ENCODE measurements at regions not wholly inside any gene's neighbourhood (a gene's known extent, or its start where the extent isn't known, plus 50 kb on each side); places are given as distances from the start of the nearest gene placed in this dataset.
"Not testable (repeated sequence)": the region's sequence is repeated elsewhere in the genome, so short reads cannot be mapped to it uniquely, and the experiment has no call there.

- TF ChIP-seq, protein P1, sequence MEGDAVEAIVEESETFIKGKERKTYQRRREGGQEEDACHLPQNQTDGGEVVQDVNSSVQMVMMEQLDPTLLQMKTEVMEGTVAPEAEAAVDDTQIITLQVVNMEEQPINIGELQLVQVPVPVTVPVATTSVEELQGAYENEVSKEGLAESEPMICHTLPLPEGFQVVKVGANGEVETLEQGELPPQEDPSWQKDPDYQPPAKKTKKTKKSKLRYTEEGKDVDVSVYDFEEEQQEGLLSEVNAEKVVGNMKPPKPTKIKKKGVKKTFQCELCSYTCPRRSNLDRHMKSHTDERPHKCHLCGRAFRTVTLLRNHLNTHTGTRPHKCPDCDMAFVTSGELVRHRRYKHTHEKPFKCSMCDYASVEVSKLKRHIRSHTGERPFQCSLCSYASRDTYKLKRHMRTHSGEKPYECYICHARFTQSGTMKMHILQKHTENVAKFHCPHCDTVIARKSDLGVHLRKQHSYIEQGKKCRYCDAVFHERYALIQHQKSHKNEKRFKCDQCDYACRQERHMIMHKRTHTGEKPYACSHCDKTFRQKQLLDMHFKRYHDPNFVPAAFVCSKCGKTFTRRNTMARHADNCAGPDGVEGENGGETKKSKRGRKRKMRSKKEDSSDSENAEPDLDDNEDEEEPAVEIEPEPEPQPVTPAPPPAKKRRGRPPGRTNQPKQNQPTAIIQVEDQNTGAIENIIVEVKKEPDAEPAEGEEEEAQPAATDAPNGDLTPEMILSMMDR (IDR thresholded peaks at IDR 0.05; ENCODE audit: insufficient read depth, low read depth, low read length) = no peak
- DNase-seq (ENCODE audit: low read depth) = no peak
- H3K4me3 ChIP-seq (ENCODE audit: low read depth, low read length) = no peak overlapping the region
These were observed 299.1 kb downstream of the DMAC1 start for GRCh38 chr9:7500521-7500920.

GRCh38 chr9:7491641-7492040 lies 307.9 kb downstream of the DMAC1 start:
- H3K4me3 ChIP-seq (ENCODE audit: low read depth, low read length) = no peak overlapping the region
- TF ChIP-seq, protein P1 (IDR thresholded peaks at IDR 0.05; ENCODE audit: insufficient read depth, low read depth, low read length) = no peak
- no peak for DNase-seq (ENCODE audit: low read depth)

- H3K4me3 ChIP-seq (ENCODE audit: low read depth, low read length) = no peak overlapping the region
- no peak for DNase-seq (ENCODE audit: low read depth)
- TF ChIP-seq, protein P1 (IDR thresholded peaks at IDR 0.05; ENCODE audit: insufficient read depth, low read depth, low read length) = no peak
These were observed 309.1 kb downstream of the DMAC1 start for GRCh38 chr9:7490317-7491108.

GRCh38 chr9:7489036-7489435 lies 310.5 kb downstream of the DMAC1 start:
- no peak for DNase-seq (ENCODE audit: low read depth)
- TF ChIP-seq, protein P1 (IDR thresholded peaks at IDR 0.05; ENCODE audit: insufficient read depth, low read depth, low read length) = no peak
- H3K4me3 ChIP-seq (ENCODE audit: low read depth, low read length) = no peak overlapping the region

DNA sequence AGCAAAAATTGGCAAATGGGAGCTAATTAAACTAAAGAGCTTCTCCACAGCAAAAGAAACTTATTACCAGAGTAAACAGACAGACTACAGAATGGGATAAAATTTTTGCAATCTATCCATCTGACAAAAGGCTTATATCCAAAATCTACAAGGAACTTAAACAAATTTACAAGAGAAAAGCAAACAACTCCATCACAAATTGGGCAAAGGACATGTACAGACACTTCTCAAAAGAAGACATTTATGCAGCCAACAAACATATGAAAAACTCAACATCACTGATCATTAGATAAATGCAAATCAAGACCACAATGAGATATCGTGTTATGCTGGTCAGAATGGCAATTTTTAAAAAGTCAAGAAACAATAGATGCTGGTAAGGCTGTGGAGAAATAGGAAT lies 315.6 kb downstream of the DMAC1 start:
- DNase-seq (ENCODE audit: low read depth) = not testable (repeated sequence)

DNA sequence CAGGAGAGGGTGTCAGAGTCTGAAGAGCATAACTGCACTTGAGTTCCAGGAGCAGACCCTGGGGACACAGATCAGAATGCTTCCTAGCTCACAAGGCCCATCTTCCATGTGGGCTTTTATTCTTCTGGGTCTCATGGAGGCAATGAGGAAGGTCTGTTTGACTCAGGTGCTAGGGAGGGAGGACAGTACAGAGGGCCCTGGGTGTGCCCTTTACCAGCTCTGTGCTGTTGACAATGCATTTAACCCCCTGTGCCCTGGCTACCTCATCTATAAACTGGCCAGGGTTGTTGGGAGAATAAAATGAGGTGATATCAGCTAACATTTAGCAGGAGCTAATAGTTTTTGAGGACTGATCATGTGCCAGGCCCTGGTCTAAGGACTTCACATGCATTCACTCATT lies 318.0 kb downstream of the DMAC1 start:
- DNase-seq (ENCODE audit: low read depth) = no peak
- no peak overlapping the region for H3K4me3 ChIP-seq (ENCODE audit: low read depth, low read length)
- TF ChIP-seq, protein P1 (IDR thresholded peaks at IDR 0.05; ENCODE audit: insufficient read depth, low read depth, low read length) = no peak

More for the DNA sequence above, 315.6 kb downstream of the DMAC1 start:
- not testable (repeated sequence) for H3K4me3 ChIP-seq (ENCODE audit: low read depth, low read length)

- TF ChIP-seq, protein P1 (IDR thresholded peaks at IDR 0.05; ENCODE audit: insufficient read depth, low read depth, low read length) = peak; percentile 38
- peak; percentile 11 for DNase-seq (ENCODE audit: low read depth)
- H3K4me3 ChIP-seq (ENCODE audit: low read depth, low read length) = no peak overlapping the region
These were observed 320.3 kb downstream of the DMAC1 start for GRCh38 chr9:7479300-7479699.
